Testis (tissue), 2 donors: ENCODE measurements at regions not wholly inside any gene's neighbourhood (a gene's known extent, or its start where the extent isn't known, plus 50 kb on each side); places are given as distances from the start of the nearest gene placed in this dataset.

Source experiments
- POLR2A ChIP-seq: fragments of 450-650 bp; IDR thresholded peaks from one replicate; pipeline ENCODE4 v1.6.1; 2017; ENCODE audit warnings: antibody characterized with exemption, mild to moderate bottlenecking, moderate library complexity
- TF ChIP-seq, protein P1 (sequence below), 3 experiments: fragments of 450-650 bp in 2 of 3; fragments of 200-600 bp in 1 of 3; sonication (generic) in 1 of 3; IDR thresholded peaks; one replicate each; pipeline ENCODE4 v1.5.1; 2016 to 2019; ENCODE audit warnings: antibody characterized with exemption in 3 of 3, mild to moderate bottlenecking in 2 of 3, moderate library complexity in 1 of 3

DNA sequence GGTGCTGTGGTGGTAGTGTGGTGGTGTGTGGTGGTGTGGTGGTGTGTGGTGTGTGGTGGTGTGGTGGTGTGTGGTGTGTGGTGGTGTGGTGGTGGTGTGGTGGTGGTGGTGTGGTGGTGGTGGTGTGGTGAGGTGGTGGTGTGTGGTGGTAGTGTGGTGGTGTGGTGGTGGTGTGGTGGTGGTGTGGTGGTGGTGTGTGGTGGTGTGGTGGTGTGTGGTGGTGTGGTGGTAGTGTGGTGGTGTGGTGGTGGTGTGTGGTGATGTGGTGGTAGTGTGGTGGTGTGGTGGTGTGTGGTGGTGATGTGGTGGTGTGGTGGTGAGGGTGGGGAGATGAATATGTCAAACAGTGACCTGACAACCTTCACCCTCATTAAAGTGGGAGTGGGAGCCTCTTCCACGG, 55.6 kb upstream of the DLGAP1 start:
- TF ChIP-seq, protein P1, sequence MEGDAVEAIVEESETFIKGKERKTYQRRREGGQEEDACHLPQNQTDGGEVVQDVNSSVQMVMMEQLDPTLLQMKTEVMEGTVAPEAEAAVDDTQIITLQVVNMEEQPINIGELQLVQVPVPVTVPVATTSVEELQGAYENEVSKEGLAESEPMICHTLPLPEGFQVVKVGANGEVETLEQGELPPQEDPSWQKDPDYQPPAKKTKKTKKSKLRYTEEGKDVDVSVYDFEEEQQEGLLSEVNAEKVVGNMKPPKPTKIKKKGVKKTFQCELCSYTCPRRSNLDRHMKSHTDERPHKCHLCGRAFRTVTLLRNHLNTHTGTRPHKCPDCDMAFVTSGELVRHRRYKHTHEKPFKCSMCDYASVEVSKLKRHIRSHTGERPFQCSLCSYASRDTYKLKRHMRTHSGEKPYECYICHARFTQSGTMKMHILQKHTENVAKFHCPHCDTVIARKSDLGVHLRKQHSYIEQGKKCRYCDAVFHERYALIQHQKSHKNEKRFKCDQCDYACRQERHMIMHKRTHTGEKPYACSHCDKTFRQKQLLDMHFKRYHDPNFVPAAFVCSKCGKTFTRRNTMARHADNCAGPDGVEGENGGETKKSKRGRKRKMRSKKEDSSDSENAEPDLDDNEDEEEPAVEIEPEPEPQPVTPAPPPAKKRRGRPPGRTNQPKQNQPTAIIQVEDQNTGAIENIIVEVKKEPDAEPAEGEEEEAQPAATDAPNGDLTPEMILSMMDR (IDR thresholded peaks at IDR 0.05): no peak
- TF ChIP-seq POLR2A: no peak
